GDM1 (cell line): ENCODE measurements at regions not wholly inside any gene's neighbourhood (a gene's known extent, or its start where the extent isn't known, plus 50 kb on each side); places are given as distances from the start of the nearest gene placed in this dataset.

Source experiments
- DNase-seq: peaks from one replicate; lab custom pipeline; 2025; lab: John Stamatoyannopoulos, UW

DNA sequence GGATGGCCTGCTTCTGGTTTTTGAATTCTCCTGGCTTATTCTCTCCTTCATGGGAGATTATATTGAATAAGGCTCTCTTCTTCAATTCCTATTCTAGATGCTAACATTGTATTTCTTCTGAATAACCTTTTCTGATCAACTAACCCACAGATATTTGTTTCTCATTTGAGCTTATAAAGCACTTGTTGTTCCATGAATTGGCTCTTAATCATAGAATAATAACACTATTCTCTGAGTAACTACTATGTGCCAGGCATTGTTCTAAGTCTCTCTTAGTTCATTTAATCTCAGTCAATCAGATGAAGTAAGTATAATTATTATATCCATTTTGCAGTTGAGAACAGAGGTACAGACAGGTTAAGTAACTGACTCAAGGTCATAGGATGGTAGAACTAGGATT is 136.3 kb upstream of the MLIP start:
- DNase-seq, result no peak

DNA sequence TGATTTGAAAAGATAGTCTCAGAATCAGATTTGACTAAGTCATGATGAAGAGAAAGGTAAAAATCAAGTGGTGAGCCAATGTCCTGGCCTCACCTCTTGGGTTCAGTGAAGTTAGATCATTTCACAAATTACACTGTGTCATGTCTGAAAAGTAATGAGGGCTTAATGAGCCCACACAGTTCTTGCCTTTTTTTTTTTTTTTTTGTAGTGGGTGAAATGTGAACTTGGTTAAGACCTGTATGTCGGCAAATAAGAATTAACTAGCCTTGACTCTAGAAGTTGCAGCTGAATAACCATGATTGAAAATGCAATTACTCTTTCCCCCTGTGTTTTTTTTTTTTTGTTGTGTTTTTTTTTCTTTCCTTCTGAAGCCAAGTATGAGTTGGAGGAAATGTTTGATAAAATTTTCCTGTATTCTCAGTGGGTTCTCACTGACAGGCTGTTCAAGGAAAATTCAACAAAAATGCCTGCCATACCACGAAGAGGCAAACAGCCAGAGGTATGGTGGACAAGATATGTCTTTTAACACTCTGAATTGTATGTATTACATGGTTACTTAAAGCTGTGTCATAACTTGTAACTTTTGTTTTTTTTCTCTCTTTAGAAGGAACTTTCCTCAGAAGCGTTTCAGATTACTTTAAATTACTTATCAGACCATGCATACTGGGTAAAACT is 135.2 kb upstream of the MLIP start:
- DNase-seq, result no peak

DNA sequence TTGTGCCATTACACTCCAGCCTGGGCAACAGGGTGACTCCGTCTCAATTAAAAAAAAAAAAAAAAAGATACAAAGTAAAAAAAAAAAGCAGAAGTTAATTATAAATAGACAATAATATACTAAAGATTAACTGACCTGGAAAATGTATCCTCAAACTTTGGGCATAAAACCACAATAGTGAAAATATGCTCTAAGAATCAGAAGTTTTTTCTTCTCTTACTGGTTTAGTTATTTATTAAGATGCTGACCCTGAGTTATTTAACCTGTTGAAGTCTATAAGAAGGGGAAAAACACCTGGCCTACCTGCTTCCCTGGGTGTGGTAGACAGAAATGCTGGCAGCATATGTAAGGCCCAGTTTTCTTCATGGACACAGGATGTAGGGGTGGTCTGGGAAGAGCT is 133.7 kb upstream of the MLIP start:
- no peak for DNase-seq

DNA sequence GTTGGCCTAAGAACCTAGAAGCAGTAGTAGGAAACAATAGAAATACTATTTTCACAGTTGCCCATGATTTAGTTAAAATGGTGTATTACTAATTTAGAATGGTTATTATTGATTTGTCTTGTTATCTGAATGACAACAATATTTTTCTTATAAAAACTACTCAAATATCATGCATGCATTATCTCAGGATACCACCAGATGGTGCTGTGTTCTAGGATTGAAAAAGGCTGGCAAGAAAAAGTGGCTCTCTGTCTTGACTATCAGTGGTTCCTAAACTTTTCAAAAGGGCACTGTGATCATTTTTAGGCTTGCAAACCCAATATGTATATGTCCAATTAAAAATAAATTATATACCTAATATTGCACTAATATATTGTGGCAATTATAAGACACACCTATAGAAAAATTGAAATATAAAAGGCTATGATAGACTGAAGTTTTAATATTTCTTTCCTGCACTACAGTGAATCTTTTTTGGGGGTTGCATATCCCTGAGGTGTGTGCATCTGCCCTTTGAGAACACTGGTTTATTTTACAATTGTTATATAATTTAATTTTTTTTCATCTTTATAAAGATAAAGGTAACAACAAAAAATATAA is 131.7 kb upstream of the MLIP start:
- peak; percentile 2 for DNase-seq

DNA sequence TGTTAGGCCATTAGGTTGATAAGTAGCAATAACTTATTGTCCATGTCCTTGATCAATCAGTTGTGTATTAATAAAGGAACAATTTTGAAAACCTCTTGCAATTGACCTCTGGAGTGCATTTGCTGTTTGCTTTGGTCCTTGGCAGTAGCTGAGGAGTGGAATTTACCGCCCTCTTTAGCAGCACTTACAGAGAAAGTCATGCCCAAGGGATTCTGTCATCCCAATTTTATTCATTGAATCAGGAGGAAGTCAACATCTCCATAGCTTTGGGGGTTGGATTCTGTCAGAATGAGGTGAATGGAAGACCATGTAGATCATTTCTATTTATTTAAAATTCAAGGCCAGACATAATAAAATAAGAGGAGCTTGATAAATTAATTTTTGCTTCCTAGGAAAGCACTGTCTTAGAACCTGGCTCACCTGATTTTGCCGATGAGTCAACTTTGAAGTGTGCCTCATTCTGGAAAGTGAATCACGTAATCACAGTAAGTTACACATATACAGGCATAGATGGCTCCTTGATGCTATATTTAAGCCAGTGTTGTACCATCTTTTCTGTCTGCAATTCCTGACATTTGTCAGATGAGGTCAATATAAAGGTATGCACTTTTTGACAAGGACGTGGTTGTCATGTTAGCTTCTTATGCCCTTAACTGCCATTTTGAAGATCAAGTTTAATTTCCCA is 128.7 kb upstream of the MLIP start:
- no peak for DNase-seq

DNA sequence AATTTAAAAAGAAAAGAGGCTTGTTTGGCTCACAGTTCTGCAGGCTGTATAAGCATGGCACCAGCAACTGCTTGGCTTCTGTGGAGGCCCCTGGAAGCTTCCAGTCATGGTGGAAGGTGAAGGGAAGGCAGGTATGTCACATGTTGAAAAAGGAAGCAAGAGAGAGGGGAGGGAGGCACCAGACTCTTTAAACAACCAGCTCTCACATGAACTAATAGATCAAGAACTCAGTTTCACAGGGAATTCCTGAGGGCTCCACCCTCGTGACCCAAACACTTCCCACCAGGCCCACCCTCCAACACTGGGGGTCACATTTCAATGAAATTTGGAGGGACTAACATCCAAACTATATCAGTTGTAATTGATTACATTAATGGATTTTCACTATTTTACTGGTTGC is 127.9 kb upstream of the MLIP start:
- no peak for DNase-seq

DNA sequence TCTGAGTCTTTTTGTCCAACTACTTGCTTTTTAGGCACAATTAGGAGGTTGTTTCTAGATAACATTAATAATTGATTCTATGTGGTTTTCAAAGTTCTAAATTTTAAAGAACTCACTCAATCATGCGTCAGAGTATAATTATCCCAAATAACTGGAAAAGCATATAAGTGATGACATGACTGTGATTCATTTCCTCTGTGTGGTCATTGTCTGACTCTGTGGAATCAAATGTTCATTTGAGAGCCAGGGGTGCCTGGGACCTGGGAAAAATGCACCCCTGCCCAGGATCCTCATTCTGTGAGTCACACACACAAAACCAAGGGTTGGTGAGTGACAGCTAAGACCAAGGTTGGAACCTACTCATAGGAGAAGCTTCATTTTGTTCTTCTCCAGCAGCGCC is 127.1 kb upstream of the MLIP start:
- no peak for DNase-seq

DNA sequence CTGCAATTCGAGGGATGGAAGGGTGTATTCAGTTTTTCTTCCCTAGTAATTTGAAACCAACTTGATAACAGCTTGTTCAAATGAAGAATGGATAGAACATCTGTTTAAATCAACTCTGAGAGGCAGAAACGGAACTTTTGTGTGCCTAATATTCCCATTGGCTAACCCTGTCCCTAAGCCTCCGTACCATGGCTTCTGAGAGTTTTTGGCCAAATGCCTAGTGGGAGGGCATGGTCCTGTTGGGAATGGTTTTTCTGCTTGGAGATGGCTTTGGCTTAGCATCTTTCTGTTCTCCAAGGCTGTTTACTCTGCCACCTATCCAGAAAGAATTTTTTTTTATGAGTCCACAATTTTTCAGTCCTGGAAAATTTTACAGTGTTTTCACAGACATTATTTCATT is 126.7 kb upstream of the MLIP start:
- DNase-seq, result no peak

DNA sequence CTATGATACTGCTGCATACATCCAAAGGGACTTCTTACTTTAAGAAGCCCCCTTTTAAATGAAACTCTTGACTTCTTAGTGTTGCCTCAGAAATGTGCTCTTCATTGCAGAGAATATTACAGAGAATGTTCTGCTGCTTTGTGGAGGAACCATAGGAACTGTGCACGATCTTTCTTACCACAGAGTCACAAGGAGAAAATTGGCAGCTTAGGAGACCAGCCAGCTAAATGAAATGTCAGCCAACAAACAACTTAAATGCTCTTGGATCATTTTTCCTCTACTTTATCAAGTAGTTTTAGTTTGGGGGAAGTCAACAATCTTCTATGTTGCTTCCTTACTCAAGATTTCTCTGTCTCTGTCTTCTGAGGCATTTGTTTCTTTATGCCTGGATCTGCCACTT is 125.9 kb upstream of the MLIP start:
- no peak for DNase-seq

DNA sequence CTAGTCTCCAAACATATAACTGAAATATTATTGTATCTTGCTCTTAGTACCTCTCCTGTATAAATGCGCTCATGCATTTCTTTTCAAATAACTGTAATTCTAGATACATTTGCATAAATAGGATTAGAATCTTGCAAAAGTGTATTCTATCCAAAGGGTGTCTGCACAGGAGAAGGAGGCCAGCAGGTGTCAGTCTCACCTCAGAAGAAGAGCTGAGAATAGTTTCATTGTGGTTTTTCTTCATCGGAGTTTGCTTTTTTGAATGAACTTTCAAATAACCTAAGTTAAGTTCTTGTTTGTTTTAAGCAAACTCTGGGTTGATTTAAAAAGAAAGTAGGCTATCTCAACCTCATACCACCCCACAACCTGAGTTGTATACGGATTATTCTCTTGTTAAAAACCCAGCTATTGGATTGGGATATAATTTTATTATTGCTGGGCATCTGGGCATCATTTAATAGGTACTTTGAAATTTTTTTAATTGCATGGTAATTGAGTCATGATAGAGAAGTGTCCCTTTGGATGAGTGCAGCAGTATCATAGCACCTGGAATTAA is 125.0 kb upstream of the MLIP start:
- no peak for DNase-seq

DNA sequence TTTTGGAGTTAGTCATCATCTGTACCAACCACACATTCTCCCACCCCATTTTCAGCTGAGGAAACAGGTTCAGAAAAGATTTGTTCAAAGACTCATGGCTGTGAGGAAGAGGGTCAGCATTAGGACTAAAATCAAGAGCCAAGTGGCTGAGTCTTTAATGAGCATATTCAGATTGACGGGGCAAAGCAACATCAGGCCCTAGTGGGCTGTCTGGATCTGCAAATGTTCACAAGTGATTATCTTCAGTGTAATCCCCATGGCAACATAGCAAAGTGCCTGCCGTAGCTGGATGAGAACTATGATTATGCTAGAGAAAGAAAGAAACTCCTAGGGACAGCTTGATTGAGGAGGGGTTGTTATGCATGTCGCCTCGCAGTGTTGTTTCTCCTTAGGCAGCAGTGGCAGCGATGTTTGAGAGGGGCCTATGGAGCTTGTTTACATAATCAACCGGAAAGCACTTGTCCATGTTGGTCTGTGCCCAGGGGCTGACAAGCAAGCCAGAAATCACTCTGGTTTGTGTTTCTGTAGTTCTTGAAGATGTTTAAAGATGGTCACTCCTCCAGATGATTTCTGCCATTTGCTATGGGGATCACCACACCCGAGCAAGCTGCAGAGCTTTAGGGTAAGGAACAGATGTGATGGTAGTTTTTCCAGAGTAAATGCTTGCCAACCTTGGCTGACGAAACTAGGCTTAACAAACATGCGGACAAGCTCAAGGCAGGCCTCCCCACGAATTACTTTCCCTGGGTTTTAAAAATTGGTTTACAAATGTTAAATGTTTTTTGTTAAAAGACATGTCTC is 124.3 kb upstream of the MLIP start:
- no peak for DNase-seq

DNA sequence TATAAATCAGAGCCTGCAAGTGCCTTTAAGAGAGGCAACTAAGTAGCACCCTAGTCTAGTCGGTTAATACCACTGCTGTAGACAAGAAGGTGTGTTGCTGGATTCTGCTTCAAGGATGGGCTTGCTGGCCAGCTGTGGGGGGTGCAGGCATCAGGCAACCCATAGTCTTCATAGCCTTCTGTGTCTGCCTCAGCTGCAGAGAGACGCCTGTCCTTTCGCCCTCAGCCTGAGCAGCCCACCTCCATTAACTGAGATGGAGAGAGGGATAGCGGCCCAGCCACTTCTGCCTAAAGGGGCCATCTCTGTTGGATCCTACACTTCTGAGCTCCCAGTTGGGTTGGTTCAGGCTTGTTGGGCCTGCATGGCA is 123.7 kb upstream of the MLIP start:
- no peak for DNase-seq

DNA sequence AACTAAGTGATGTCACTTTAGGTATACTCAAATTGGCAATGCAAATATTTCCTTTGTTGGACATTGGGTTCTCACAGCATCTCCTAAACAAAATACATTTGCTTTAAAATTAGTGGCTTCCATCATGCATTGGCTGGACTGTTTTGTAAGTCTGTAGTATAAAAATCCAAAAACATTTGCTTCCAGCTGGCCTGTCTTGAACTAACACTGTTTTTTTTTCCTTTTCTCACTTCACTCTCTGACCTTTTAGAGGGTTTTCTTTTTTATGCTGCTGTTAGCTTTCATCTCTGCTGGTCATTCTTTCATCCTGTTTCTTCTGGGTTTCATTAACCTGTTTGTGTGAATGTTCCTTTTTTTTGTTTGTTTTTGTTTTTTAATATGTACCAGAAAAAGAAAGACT is 121.7 kb upstream of the MLIP start:
- no peak for DNase-seq

DNA sequence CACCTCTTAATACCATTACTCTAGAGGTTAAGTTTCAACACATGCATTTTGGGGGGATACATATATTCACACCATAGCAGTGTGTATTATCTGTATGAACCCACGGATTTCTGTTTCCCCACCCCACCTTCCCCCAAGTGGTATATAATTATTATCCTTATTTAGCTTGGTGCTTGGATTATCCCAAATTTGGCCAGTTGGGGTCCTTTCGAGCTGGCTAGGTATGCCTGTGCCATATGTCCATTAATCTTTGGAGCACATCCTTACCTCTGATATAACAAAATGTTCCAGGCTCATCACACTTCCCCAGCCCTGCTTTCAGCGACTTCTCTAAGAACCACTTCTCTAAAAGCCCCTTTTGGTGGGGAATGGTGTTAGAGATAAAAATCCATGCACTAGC is 118.7 kb upstream of the MLIP start:
- DNase-seq, result no peak

DNA sequence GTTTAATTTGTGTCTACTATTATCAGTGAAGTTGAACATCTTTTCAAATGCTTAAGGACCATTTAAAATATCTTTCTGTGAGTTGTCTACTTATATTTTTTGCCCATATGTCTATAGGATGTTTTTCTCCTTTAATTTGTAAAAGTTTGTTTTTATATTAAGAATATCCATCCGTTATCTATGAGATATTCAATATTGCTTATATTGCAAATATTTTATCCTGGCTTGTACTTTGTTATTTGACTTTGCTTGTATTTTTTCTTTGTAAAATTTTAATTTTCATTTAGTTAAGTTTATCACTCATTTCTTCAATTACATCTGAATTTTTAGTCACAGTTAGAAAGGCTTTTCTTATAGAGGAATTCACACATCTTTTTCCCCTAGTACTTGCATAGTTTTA is 117.0 kb upstream of the MLIP start:
- no peak for DNase-seq

DNA sequence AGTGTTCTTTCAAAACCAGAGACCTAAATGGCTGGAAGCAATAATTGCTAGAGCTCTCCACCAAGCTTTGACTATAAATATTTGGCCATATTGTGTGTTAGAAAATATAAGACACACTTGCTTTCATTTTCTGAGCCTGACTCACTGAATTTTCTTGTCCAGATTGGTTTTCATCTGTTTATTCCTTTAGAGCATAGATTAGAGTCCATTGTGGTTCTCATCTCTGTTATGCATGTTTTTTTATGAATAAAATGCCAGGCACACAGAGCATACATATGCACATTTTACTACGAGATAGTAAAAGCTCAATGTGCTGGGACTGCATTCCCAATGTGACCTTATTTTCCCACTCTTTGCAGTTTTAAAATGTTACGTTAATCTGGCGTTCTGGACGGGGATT is 115.3 kb upstream of the MLIP start:
- no peak for DNase-seq

DNA sequence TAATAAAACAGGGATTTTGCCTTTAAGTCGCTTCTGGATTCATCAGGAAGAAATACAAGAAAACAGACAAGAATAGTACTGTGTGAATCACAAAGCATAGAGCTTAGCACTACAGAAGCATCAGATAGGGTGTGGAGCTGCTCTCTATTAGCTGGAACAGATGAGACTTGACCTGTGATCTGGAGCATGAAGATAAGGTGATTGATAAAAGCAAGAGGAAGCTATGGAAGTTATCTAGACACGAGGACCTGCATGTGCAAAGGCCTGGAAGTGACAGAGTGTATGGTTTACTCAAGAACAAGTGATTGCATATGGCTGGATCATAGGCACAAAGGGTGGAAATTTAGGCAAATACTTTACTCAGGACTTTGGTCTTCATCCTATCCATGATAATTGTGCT is 112.9 kb upstream of the MLIP start:
- DNase-seq, result no peak

DNA sequence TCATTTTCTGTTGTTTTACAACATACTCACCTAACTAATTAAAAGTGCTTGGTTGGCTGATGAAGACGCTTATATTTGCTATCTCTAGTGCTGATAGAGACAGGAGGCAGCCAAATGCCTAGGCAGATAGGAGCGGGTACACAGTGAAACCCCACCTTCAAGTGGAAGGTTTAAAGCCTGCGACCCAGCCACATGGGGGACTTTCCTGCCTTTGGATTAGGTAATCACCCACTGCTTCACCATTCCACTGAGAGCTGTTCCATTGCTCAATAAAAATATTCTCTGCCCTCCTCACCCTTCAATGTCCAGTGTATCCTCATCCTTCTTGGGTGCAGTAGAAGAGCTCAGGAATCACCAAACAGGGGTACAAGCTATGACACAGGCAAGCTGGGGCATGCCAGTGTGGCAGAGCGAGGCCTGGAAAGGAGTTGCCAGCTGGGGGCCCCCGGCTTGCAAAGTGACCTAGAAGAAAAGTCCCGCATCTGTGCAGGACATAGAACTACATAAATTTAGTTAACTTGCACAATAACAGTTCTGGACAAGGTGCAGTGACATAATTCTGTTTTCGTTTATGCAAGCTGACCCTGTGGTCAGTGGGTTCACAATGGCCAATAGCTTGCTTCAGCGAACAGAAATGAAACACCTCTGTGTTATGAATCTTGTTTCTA is 112.0 kb upstream of the MLIP start:
- no peak for DNase-seq

DNA sequence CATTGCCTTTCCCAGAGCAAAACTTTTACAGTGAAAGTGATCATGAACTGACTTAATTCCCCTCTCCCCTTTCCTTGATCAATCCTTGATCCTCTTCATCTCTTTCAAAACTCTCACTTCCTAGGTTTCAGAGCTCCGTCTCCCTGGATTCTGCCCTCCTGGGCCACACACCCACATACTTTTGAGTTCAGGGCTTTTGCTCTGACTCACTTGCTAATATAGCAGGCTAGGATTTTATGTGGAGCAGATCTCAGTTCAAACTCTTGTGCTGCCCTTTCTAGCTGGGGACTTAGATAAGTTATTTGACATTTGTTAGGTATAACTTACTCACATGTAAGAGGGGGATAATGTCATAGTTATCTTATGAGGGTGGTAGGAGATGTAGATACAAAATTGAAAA is 109.1 kb upstream of the MLIP start:
- no peak for DNase-seq

DNA sequence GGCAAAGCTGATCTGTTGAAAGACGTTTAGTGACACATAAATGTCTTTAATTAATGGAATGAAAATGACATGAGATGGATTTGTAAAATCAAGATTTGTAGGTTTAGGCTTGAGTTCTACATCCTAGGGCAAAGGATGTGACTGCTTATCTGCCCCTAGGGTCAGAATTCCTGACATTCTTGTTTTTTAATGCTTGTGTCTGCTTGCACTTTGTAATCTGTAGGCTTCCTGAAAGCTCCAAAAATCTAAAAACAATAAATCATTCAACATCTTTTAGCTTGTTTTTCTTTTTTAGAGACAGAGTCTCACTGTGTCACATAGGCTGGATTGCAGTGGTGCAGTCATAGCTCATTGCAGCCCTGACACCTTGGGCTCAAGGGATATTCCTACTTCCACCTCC is 107.9 kb upstream of the MLIP start:
- DNase-seq, result no peak

DNA sequence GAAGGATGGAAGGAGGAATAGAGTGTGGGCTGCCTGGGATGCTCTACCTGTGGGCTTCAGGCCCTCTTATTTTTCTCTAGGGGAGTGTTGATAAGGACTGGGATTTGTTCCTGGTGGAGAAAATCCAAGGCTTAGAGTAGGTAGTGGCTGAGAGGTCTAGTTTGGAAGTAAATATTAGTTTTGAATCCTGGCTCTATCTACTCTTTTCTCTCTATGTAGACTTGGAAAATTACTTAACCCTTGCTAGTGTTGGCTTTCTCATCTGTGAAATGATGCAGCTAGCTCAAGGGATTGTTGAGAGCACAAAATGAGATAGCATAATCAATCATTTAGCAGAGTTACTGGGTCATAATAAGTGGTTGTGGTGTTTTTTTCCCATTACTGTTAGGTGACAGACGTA is 102.7 kb upstream of the MLIP start:
- DNase-seq, result no peak

DNA sequence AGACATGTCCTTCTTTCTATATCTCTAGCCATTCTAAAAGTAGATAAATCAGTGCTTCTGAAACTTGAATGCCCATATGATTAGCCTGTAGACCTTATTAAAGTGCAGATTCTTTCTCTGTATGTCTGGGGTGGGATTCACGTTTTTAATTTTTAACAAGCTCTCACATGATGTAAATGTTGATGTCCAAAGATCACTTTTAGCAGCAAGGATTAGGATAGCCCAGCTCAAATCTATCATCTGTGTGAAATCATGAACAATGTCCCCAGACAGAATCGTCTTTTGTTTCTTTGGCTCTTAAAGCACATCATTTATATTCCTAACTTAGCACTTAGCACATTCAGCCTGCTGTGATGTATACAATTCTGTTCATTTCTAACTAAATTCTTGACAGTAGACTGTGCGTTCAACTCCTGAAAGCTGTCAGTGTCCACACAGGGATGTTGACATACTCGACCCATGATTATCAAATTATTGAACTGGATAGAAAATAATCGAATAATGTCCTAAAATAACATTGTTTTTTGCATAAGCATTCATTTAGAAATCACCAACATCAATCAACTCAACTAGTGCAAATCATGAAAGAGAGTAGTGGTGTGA is 102.1 kb upstream of the MLIP start:
- DNase-seq, result no peak
